K562 (cell line): ENCODE measurements at regions not wholly inside any gene's neighbourhood (a gene's known extent, or its start where the extent isn't known, plus 50 kb on each side); places are given as distances from the start of the nearest gene placed in this dataset.

ENCODE experiments used
- EP300 ChIP-seq: IDR thresholded peaks from 2 replicates; pipeline ENCODE4 v1.6.1; 2012; ENCODE audit warnings: low read length, improper control_type of control experiment
- IRF2 ChIP-seq: sonication (generic); formaldehyde crosslinking; IDR thresholded peaks from 2 replicates; pipeline ENCODE4 v1.8.1; 2022; ENCODE audit warnings: mild to moderate bottlenecking, missing genetic modification reagents
- NR3C1 ChIP-seq: sonication (generic); formaldehyde crosslinking; IDR thresholded peaks from 2 replicates; pipeline ENCODE4 v1.8.1; 2022; ENCODE audit warnings: missing genetic modification reagents
- TARDBP ChIP-seq: fragments of 450-650 bp; IDR thresholded peaks from 2 replicates; pipeline ENCODE4 v1.6.1; 2016
- TCF7L2 ChIP-seq: fragments of 150-350 bp; IDR thresholded peaks from 2 replicates; pipeline ENCODE4 v1.6.1; 2016; ENCODE audit warnings: low read depth, mild to moderate bottlenecking, low read length, moderate library complexity
- ZNF707 ChIP-seq: fragments of 250-450 bp; sonication (Bioruptor Pico); conservative IDR thresholded peaks from 2 replicates; pipeline ENCODE4 v1.8.0; 2022; ENCODE audit warnings: inconsistent platforms, mild to moderate bottlenecking, moderate library complexity

DNA sequence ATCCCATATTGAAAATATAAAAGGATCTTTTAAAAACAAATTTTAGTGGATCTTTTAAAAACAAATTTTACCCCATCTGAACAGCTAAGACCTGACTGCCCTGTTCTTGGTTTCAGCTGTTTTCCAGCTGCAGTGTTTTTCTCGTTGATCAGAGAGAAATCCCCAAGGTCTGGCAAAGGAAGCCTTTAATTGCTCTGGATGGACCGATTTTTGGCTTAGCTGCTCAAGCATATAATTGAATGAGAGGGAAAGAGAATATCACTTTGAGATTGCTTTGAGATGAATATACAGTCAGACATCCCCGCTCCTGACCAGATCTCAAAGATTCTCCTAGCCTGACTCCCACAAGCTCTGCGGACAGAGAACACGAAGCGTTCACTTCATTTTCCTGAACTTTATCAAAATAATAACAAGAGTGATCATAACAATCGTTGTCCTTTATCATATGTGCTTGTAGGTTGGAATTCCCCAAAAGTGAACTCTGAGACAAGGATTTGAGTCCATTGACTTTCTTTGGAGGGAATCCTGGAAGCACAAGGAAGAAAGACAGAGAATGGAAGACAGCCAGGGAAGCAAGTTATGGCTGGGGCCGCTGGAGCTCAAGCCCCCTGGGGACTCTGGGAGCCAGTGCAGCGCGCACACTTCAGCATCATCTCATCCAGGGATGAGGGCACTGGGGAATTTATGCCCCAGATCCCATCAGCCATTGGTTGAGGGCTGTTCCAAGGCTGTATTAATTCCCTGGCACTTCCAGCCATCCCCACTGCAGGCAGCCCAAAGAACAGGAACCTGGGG, 101.3 kb downstream of the SNX5 start:
- TF ChIP-seq IRF2 (no peak), TCF7L2 (no peak), ZNF707 (CRISPR knock-in tag) (no peak), TARDBP (no peak), EP300 (no peak), NR3C1 (CRISPR knock-in tag) (no peak)
